HS-5 (cell line): ENCODE measurements at regions not wholly inside any gene's neighbourhood (a gene's known extent, or its start where the extent isn't known, plus 50 kb on each side); places are given as distances from the start of the nearest gene placed in this dataset.

ENCODE experiments used
- DNase-seq: peaks from one replicate; pipeline ENCODE4 v3.0.0-alpha.2; 2012; ENCODE audit warnings: low read depth

DNA sequence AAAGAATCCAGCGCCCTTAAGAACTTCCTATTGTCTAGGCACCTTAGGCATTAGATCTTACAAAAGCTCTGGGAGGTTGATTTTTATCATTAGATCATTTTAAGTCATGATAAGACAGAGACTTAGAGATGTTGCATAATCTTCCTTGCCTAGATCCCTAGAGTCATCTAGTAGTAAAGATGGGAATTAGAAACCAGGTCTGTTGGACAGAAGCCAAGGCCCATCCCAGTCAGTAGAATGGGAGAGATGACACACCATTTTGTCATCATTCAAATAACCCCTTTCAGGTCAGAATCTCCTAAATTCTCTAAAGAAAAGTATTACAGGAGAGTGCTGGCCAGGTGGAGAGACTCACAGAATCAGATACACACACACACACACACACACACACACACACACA is 579.1 kb downstream of the BMP2 start:
- peak; percentile 76 for DNase-seq

DNA sequence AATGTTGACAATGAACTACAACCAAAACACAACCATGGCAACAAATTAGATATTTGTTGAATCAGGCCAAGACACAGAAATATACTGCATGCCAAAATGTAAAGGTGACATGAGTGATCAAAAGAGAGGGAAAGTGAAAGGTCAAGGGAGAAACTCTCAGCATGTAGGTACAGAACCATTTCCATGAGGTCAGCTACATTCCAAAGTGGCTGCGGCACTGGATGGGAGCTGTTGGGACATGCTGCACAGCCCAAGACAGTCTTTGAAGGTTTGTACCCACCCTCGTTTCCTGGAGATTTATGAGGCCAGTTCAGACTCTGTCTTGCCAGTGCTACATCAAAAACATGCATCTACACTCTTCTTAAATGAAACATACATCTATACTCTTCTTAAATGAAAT is 579.9 kb downstream of the BMP2 start:
- DNase-seq, result no peak

DNA sequence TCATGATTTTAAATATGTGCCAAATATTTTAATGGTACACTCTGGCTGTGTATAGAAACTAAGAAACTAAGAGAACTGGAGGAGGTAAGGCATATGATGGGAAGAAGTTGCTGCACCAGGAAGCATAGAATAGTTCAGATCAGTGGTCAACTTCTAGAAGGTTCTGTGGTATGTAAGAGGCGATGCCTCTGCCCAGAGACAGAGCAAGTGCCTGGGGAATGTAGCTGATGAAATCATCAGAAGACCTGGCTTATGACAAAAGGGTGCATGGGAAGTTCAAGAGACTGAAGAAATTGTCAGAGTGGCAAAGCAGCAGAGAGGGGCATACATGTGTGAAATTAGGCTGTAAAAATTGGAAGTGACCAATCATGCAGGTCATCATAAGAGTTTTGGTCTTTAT is 580.8 kb downstream of the BMP2 start:
- DNase-seq, result no peak

DNA sequence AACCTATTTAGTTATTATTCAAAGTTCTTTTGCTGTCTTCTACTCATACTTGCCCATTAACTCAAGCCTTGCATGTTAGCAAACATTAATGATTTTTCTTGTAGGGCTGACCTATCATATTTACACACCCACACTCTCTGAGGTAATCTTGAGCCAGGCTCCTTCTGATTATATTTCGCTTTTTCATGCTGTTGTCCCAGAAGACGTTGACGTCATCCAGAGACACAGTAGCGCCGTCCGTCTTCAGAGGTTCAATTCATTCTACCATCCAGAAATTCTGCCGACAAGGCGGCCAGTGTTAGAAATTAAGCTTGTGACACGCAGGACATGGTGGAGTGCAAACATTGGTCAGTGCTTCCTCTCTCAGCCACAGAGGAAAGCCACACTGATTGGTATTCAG is 584.7 kb downstream of the BMP2 start:
- DNase-seq, result no peak

DNA sequence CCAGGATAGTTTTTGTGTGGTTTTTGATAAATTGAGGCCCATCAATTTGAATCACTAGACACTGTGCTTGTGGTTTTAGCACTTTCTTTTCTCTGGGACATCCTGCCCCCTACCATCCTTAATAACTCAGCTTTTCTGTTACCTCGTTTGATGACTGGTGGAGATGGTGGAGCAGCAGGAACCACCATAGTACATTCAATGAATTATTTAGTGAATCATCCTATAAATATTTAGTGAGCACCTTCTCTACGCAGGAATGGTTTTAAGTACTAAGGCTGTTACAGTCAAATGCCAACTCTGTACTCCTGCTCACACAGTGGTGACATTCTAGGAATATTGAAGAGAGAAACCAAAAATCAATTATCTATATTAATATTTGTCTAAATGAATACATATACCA is 585.2 kb downstream of the HAO1 start:
- no peak for DNase-seq

DNA sequence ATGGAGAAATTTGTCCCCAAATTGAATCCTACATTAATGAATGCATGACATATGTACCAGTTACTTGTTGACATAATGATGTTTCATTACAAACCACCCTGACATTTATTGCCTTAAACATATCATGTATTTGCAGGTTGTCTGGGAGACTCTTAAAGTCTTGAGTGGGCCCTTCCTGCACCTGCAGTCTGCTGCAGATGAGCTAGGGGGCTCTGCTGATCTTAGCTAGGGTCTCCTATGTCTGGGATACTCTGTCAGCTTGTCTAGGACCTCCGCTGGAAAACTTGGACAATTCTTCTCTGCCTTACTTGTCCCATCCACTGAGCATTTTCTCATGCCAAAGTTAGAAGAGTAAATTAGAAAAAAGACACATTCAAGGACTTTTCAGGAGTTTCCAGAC is 581.6 kb downstream of the HAO1 start:
- no peak for DNase-seq

DNA sequence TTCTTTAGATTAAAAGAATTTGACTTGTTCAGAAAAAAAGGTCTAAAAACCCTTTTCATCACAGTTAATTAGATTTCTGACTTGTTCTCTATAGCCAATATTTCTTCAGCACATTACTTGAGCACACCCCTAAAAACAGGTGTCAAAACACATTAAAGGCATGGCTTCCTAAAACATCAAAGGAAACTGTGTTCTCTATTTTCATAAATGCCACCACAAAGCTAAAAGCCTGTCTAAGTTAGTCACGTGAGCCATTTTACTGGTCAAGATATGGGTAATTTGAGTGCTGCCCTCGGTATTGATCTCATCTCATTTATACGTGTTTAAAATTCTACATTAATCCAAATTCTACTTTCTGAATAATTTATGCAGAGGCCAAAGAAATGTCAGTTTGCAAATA is 580.5 kb downstream of the HAO1 start:
- DNase-seq, result no peak

DNA sequence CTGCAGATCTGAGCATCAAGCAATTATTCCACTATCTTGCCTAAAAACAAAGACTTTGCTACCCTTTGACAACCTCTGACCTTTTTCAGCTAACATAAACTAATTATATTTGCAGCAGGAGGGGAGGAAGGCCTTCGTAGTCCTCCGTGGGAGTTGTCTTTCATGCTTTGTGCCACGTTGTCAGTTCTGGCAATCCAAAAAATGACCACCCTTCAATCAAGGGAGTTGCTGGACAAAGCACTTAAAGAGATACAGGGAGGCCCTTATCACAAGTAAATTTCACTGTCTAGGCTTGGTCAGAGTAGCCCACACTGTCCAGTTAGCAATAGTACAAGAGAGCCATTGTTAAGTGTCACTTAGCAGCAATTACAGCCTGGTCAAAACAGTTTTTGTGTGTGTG is 578.9 kb downstream of the HAO1 start:
- DNase-seq, result no peak

DNA sequence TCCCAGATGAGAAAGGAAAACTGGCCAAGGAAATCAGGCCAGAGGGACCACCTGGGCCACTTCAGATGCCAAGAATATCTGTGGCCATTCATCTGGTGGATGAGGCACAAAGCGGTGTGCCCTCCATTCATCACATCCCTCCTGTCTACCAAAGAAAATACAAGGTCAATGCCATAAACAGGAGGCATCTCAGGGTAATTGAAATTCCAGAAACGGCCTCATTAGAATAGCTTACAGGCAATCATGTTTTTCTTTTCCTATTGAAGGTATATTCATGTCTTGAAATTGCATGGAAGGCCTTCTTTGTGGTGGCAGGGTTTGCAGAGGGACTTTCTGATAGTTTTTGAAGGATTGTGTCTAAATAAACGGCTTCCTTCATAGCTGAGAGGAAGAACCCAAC is 578.3 kb downstream of the HAO1 start:
- DNase-seq, result no peak

DNA sequence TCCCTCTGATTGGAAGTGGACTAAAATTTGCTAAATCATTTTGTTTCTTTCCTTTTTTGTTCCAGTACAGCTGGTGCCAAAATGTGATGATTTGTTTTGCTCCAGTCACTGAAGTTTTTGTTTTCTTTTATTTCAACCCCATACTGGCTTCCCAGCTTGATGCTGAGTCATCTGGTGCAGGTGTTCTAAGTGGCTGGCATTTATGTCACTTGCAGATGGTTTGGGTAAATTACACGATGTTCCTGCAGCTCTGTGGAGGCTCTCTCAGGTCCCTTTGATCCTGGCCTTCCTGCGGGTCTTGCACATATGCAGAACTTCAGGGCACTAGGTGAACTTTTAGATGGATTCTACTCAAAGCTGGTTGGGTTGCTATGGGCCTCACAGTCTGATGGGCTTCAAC is 577.7 kb downstream of the HAO1 start:
- no peak for DNase-seq

DNA sequence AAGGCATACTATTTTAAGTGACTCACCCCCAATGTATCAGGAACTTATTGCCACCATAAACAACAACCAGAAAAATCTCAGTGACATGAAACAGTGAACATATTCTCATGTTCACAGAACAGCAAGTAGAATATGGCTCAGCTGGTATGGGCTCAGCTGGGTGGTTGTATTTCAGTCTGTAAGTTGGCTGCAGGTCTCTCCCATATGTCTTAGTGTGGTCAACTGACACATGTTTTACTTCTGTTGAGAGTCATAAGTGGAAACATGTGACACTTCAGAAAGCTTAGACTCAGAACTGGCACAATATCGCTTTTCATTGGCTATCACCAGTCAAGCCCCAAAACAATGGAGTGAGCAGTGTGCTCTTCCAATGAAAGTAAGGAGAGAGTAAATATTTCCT is 574.1 kb downstream of the HAO1 start:
- DNase-seq, result no peak

DNA sequence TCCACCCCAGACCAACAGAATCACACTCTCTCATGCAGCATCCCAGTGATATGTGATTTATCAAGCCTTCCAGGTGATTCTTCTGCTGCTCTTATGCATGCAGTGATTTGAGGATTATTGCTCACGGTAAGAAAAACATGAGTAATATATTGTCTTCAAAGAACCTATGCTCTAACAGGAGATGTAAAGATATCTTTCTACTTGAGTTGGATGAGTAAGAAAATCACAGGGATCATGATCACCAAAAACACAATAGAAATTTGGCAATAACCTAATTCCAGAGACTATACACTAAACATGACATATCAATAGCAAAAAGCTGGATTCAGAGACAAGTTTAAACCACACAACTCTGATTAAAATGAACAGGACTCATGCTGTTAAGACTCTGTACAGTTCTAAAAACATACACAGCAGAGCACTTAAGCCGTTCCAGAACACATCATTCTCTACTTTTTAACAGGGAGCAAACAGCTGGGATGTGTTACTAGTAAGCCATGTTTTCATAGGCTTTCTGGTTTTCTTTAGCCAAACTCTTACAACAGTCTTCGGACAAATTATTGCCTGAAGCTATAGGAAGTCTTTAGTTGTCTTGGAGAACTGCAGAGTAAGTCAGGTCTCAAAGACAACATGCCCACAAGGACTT is 568.6 kb downstream of the HAO1 start:
- DNase-seq, result no peak

DNA sequence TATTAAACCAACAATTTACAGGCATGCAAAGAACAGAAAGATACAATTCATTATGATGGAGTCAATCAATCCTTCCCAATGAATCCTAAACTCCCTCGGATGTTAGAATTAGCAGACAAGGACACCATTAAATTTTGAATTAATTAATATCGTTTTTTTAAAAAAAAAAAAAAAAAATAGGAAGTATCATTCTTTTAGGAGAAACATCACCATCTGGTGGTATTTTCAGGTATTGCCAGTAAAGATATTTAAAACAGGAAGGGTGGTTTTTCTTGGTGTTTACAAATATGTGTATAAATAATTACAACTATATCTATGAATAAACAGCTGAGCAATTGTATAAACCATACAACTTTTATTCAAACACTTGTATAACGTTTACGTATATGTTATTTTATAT is 564.4 kb downstream of the HAO1 start:
- no peak for DNase-seq

DNA sequence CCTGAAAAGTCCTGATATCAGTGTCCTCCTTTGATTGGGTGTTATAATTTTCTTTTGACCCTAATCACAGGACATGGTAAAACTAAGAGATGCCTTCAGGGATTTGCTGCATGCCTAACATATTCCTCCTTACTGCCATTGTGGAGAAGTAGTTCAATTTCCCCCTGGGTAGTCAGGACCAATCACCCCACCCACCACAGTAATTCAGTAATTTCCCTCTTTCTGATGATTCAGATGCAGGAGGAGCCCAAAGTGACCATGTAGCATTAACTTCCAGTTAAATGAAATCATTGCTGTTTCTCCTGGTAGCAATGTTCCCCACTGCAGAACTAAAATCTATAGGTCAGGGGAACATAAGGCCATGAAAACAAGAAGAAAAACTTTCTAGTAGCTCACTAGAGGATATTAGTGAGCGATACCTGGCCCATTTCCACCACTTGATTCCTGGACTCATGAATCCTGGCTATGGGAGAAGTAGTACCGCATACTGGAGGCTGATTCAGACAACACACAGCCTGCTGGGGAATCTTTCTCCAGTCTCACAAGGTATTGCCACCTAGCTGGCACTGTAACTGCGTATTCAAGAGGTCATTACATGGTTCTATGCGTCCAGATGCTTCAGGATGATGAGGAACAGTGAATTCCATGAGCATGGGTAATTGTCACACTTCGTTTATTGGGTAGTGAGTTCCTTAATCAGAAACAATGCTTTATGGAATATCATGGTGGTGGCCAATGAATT is 561.2 kb downstream of the HAO1 start:
- no peak for DNase-seq

DNA sequence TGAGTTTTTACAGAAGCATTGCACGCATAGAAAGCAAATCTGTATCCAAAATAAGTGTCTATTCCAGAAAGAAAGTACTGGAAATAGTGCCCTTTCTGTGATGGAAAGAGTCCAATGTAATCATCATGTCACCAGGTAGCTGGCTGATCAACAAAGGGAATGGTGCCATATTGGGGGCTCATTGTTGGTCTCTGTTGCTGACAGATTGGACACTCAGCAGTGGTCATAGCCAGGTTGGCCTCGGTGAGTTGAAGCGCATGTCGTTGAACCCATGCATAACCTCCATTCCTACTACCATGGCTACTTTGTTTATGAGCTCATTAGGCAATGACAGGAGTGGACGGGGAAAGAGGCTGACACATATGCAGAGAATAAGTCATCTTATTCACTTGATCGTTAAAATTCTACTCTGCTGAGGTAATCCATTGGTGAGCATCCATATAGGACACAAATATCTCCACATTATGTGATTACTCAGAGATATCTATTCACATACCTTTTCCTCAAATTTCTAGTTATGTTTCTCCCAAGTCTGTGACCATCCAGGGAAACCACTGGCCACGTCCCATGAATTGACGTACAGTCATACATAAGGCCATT is 560.5 kb downstream of the HAO1 start:
- DNase-seq, result peak; percentile 76

DNA sequence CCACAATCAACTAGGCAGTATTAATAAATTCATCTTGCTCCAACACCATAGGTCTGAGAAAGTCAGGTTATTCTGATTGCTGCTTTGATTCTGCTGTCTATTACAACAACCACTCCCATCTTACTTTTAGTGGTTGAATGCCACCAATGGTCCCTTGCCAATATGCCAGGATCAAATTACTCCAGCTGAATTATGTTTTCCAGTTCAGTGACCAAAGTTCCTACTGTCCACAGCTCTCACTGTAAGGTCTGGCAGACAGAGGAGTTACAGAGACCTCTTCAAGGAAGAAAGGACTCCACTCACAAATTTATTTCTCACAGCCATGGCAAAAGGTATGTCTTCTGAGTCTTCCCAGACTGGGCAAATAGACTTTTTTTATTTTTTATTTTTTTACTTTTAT is 557.0 kb downstream of the HAO1 start:
- no peak for DNase-seq

DNA sequence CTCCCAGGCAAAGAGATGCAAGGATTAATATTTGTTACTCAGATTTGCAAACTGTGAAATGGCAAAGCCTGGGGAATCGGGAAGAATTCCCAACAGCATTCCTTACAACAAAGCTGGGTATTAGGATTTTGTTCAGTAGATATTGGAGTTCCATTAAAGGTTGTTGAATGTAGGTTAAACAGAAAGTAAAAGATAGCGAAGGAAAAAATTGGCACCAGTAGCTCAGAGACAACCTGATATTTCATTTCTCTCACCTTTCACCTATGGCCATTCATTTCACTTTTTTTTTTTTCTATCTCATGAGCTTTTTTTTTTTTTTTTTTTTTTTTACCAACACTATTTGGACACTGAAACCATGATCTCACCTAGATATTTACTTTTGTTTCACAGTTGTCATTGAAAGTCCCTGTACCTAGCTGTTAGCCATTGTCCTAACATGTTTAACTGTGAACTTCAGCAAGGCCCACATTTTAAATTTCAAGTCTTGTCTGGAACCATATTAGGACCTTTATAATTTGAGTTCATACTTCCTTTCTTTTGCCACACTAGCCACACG is 552.5 kb downstream of the HAO1 start:
- no peak for DNase-seq

DNA sequence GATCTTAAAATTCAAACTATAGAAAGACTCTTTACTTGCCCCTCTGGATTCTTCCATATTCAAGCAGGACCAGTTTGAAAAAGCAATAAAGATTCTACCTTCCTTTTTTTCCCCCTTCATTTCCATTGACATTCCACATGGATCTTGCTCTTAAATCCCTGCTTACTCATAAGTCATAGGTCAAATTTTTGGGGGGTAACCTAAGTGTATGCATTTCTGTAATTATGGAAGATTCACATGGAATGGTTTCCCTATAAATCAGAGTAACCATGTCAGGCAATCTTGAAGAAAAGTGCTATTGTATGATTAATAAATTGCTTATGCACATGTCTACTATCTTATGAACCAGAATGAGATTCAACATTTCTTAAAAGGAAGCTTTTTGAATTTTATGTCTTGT is 551.0 kb downstream of the HAO1 start:
- peak; percentile 31 for DNase-seq

DNA sequence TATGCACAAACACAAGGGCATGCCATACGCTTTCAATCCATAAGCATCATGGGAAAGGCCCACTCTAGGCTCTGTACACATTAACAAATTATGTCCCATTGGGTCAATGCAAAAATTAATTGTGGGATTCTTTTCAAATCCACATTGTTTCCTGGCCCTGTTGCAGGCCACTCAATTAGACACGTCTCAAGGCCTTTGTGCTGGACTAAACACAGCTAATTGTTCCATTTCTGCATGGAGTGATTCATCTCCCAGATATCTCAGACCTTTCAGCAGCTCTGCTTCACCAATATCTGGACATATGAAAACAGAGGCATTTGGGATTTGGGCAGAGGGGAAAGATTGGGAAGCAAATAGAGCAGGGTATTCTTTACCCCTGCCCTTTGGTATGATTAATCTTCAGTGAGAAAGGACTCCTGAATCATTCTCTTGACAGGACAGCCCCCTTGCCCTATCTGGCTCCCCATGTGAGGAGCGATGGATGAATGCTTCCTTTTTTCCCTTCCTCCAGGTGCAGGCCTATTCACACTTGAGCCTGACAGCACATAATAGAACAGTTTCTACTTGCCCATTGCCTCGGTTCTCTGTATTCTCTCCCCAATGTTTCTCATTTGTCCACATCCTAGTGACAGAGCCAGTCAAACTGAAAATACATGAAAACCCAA is 547.6 kb downstream of the HAO1 start:
- DNase-seq, result no peak

DNA sequence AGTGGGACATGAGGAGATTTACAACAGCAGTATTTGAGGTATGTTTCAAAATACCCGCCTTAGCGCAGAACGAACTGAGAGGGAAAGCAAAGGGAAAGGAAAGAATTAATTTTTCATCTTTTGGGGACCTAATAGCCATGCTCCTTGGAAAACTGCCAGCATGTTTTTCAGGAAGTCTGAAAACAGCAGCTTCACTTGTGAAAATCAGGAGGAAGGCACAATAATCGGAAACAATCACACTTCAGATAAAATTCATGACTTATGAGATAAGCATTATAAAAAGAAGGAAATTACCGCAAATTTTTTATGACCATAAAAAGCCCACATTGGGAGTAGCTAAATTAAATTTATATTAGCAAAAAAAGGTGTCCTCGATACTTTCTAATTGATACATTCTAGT is 541.1 kb downstream of the HAO1 start:
- no peak for DNase-seq

DNA sequence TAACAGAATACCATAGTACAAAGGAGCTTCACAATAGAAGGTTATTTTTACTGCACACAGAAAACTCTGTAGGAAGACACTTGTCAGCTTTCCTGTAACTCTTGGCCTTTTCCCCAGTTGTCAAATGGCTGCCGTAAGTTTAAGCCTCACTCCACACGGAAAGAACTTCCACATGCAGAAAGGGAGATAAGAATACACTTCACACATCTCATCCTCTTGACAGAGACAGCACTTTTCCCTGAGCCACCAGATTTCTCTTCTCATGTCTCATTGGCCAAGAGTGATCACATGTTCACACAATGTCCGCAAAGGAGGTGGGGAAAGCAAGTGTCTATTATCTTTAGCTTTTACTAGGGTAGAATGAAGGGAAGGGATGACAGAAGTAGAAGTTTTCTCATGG is 540.7 kb downstream of the HAO1 start:
- no peak for DNase-seq

DNA sequence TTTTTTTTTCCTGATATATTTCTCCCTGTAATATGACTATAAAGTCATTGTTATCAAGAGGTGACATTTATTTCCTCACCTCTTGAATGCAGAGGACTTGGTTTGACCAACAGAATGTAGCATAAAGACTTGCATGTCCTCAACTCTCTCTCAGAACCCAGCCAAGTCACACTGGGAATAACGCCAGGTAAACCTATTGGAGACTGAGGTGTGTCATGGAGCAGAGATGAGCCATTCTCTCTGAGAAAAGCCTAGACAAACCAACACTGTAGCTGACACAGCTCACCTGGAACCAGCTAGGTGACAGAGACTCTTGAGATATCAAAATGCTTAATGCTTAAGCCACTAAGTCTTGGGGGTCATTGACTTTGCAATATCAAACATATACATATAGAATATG is 533.6 kb downstream of the HAO1 start:
- no peak for DNase-seq

DNA sequence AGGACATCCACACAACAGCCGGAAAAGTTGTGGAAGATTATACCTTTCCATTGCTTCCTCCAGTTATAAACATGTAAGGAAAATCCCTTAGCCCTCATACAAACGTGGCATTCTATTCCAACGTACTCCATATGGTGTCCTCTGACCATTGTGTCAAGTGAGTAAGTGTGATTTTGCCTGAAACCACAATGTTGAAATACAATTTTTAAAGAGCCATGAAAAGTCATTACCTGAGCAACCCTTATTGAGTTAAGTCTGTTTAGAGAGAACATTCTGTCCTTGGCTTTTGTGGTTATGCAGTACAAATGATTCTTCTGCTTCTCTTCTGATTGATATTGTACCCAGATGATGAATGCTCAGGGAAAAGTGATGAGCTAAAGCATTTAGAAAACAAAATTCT is 530.1 kb downstream of the HAO1 start:
- no peak for DNase-seq
